Activated CD4-positive, alpha-beta T cell treated with anti-CD3 and anti-CD28 coated beads, Interleukin-2, Interleukin-4, amounts not matched to agents 100 ng/mL and 50 ng/mL, durations not matched to agents 16 hours and 8 hours (primary cell): ENCODE measurements at regions not wholly inside any gene's neighbourhood (a gene's known extent, or its start where the extent isn't known, plus 50 kb on each side); places are given as distances from the start of the nearest gene placed in this dataset.

Source experiments
- DNase-seq: peaks from one replicate; pipeline ENCODE4 v3.0.0-alpha.2; 2020; ENCODE audit warnings: low spot score

- no peak for DNase-seq
These were observed 70.1 kb upstream of the FAM204A start for GRCh38 chr10:118412132-118412760.

GRCh38 chr10:118409295-118409694 lies 67.2 kb upstream of the FAM204A start:
- no peak for DNase-seq

- no peak for DNase-seq
These were observed 66.1 kb upstream of the FAM204A start for GRCh38 chr10:118408181-118408580.

- no peak for DNase-seq
These were observed 65.7 kb upstream of the FAM204A start for GRCh38 chr10:118407777-118408176.

GRCh38 chr10:118407026-118407425 lies 64.9 kb upstream of the FAM204A start:
- no peak for DNase-seq

- no peak for DNase-seq
These were observed 63.8 kb upstream of the FAM204A start for GRCh38 chr10:118405928-118406327.

- no peak for DNase-seq
These were observed 61.8 kb upstream of the FAM204A start for GRCh38 chr10:118403967-118404366.

GRCh38 chr10:118401708-118402193 lies 59.6 kb upstream of the FAM204A start:
- DNase-seq, result no peak

- no peak for DNase-seq
These were observed 55.3 kb upstream of the FAM204A start for GRCh38 chr10:118397391-118397790.

GRCh38 chr10:118395947-118396346 lies 53.8 kb upstream of the FAM204A start:
- no peak for DNase-seq

- no peak for DNase-seq
These were observed 52.4 kb upstream of the FAM204A start for GRCh38 chr10:118394301-118395200.

GRCh38 chr10:118392761-118393160 lies 50.6 kb upstream of the FAM204A start:
- DNase-seq, result no peak
